HG03575 (cell line): ENCODE measurements at regions not wholly inside any gene's neighbourhood (a gene's known extent, or its start where the extent isn't known, plus 50 kb on each side); places are given as distances from the start of the nearest gene placed in this dataset.
"Not testable (repeated sequence)": the region's sequence is repeated elsewhere in the genome, so short reads cannot be mapped to it uniquely, and the experiment has no call there.

ENCODE experiments used
- ATAC-seq: cut with Tn5 transposase; IDR thresholded peaks from one replicate; pipeline ENCODE4 v1.9.1; 2021; ENCODE audit not compliant: unreplicated experiment, insufficient number of reproducible peaks, low FRiP score; ENCODE audit errors: extremely low read depth

DNA sequence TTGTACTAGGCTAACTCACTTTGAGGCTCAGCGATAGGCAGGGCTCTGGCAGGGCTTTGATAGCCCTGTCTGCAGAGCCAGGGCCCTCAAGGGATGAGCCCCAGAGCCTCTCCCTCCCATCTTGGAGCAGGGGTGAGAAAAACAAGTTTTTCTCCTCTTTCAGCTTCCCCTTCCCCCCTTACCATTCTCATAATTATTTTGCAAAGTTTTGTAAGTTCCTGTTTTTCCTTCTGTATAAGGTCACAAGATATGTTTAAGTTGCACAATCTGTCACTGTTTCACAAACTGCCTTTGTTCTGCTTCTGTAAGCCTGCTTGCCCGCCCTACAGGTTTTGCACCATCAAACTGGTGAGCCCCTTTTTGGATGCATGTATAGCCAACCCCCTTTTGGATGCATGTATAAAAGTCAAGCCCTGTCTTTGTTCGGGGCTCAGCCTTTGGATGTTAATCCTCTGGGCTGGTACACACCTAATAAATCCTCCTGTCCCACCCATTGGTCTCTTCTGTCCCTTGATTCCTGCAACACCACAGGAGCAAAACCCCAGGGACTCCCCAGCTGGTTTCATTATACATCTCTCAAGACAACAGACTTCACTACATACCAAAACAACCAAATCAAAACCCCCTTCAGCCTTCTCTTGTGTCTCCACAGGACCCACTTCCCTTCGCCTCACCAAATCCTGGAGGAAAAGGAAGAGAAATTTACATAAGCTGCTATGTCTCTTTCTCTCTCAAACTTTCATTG, 52.5 kb upstream of the RESF1 start:
- no peak for ATAC-seq

DNA sequence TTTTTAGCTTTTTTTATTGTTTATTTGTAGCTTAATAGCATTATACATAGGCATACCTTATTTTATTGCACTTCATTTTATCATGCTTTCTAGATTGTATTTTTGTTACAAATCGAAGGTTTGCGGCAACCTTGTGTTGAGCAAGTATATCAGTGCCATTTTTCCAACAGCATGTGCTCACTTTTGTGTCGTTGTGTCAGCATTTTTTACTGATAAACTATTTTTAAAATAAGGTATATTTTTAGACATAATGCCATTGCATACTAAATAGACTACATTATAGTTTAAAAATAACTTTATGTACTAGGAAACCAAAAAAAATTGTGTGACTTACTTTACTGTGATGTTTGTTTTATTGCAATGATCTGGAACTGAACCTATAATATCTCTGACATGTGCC, 56.2 kb upstream of the RESF1 start:
- no peak for ATAC-seq

DNA sequence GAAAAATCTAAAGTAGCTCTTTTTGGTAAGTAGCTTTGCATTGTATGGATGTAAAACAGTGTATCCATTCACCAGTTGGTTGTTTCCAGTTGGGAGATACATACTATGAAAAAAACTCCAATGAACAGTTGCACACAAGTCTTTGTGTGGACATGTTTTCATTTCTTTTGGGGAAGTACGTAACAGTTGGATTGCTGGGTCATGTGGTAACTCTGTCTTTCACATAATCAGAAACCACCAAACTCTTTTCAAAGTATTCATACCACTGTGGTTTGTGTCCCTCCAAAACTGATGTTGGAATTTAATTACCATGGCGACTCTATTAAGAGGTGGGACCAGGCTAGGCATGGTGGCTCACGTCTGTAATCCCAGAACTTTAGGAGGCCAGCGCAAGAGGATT, 58.9 kb upstream of the RESF1 start:
- no peak for ATAC-seq

DNA sequence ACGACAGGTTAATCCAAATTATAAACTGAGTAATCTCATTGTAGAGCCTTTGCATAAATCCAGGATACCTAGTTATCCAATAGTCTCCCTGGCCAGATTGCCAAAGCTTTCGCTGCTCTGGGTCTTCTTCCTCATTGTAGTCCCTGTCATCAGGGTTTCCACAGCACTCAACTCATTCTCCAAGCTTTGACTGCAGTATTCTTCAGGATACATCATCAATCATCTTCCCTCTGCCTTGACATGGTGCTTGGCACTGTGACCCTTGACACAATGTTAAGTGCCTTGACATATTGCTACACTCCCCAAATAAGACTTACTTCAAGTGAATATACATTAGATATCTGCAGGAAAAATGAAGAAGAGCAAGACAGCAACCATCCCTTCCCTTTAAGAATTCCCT, 60.1 kb upstream of the RESF1 start:
- no peak for ATAC-seq

DNA sequence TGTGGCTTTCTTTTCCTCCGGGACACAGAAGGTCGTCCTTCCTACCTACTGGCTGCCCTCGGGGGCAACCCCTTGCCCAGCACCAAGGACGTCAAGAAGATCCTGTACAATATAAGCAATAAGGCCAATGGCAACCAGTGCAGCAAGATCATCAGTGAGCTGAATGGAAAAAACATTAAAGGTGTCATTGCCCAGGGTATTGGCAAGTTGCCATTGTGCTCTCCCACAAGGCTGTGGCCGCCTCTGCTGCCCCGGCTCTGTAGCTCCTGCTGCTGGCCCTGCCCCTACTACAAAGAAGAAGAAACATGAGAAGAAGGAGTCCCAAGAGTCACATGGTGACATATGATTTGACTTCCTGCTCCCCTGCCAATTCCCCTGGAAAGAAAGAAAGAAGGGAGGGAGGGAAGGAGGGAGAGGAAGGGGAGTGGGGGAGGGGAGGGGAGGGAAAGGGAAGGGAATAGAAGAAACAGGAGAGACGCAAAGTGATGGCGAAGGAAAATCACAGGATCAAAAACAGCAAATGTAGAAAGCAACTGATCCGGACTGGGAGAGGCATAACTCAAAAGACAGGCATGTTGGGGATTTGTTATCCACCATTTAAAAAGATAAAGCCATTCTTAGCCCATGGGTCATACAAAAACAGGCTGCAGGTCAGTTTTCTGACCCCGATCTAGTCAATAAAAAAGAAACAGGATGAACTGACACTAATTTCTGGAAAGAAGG, 61.3 kb upstream of the RESF1 start:
- ATAC-seq = no peak

DNA sequence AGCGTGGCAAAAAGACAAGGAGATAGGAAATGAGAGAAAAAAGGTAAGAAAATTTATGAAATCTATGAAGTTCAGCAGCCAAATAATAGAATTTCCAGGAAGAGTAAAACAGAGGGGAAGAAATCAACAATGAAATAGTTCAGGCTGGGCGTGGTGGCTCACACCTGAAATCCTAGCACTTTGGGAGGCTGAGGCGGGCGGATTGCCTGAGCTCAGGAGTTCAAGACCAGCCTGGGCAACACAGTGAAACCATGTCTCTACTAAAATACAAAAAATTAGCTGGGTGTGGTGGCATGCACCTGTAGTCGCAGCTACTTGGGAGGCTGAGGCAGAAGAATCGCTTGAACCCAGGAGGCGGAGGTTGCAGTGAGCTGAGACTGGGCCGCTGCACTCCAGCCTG, 62.1 kb upstream of the RESF1 start:
- ATAC-seq = not testable (repeated sequence)

DNA sequence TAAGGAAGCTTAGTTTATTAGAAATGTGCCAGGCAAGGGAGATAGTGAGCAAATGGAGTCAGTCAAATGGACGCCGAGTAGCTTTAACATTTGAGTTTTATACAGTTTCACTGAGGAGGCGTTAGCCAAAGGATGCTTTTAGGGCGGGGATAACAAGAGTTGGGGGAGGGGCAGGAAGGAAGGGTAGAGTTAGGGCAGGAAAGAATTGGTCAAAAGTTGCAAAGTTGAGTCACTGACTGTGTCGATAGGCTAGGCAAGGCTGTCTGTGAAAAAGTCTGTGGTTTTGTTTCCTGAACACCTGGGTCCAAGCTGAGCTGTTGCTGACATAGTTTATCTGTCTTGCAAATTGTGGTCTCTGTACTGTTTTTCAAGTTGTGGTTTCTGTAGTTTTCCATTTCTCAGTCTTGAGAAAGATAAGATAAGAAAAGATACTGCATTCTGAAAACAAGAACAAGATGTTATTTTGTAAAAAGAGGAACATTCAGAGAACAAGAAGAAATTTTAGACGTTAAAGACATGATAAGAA, 62.6 kb upstream of the RESF1 start:
- peak; percentile 98 for ATAC-seq

DNA sequence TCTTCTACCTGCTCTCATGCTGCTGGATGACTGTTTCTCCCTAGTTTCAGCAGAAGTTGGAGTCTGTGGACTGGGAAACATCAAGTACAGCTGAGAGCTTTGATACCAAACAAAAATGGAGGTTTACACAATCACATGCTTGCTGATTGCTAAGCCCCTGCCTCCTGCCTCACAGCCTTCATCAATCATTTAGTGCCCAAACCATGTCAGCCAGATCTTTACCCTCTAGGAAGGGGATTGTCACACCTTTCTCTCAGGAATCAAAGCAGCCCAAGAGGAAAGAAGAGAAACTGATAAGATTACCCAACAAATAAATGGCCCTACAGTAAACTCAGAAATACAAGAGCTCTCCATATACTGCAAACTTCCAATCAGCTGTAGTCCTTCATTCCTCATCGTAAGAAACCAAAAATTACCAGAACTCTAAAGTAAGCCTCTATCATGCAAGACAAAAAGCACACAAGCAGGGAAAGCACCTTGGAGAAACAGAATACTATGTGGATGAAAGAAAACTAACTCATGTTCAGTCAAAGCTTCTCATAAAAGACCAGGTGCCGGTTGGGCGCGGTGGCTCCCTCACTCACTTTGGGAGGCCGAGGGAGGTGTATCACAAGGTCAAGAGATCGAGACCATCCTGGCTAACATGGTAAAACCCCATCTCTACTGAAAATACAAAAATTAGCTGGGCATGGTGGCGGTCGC, 63.6 kb upstream of the RESF1 start:
- ATAC-seq = no peak

DNA sequence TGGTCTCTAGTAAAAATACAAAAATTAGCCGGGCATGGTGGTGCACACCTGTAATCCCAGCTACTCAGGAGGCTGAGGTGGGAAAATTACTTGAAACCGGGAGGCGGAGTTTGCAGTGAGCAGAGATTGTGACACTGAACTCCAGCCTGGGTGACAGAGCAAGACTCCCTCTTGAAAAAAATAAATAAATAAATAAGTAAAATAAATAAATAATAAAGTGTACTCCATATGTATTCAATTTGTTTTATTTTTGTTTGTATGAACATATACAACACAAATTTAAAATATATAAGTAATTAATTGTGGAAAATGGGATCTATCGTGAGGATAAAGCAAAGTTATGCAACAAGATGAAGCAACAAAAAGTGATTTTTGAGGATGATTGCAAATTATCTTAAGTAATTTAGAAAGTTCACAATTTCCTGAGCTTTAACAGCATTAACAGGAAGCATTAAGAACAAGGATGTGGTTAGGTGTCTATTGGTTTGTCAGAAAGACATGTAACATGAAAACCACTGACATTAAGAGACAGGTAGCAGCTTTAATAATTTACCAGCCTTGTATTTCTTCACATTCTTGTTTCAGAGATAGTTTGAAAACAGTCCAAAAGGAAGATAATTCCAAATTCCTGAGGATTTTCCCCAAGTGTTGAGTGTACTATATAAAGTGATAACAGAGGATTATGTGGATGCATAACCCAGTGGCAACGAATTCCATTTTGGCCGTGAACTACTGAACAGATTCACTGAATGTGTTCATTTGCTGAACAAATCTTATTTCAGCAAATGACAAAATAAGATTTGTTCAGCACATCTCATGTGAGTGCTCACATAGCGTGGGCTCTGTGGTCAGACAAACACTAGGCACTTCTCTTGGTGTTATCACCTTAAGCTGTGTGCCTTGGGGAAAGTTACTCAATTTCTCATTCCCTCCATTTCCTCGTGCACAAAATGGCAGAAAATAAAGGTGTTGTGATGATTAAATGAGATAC, 68.6 kb upstream of the RESF1 start:
- no peak for ATAC-seq

DNA sequence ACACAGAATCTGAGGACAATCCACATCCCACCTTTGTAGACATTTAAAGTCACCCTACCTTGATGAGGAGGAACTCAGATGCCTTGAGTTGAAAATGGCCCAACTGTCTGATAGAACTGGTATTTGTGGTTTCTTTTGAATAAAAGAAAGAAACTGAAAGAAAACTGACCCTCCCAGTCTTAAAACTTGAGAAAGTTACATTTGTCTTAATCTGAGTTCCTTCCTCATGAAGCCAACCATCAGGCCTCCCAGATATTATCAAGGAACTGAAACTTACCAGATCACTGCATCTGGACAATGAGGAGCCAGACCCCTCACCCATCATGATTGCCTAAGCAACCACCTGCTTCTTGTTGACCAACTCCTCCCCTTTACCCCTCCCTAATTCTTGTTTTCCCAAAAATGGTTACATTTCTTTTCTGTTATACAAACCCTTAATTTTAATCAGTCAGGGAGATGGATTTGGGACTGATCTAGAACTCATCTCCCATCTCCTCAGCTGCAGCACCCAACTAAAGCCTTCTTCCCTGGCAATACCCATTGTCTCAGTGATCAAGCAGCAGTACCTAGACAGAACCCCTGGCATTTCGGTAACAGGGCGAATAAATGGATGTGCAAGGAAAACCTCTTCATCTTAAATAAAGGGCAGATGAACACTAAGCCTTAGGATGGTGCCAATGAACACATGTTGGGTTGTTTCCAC, 72.0 kb upstream of the RESF1 start:
- peak; percentile 52 for ATAC-seq

DNA sequence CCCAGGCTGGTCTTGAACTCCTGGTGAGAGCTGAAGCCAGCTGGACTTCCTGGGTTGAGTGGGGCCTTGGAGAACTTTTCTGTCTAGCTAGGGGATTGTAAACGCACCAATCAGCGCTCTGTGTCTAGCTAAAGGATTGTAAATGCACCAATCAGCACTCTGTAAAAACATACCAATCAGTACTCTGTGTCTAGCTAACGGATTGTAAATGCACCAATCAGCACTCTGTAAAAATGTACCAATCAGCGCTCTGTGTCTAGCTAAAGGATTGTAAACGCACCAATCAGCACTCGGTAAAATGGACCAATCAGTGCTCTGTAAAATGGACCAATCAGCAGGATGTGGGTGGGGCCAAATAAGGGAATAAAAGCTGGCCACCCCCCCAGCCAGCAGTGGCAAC, 76.5 kb upstream of the RESF1 start:
- ATAC-seq = not testable (repeated sequence)

DNA sequence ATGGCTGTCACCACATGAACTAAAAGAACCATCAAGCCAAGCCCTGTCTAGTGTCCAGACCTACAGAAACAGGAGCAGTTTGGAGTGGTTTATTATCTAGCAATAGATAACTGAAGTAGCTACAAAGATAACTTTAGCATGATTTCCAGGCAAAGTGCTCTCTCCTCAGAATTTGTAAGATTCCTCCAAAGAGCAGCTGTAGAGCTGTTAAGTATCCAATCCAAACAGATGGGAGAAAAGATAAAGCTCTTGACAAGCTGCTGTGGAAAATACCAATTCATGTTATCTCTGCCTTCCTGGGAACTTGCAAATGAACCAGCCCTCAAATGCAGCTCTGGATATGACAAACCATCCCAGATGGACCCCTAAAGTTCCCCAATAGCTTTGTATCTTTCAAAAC, 78.9 kb upstream of the RESF1 start:
- no peak for ATAC-seq

DNA sequence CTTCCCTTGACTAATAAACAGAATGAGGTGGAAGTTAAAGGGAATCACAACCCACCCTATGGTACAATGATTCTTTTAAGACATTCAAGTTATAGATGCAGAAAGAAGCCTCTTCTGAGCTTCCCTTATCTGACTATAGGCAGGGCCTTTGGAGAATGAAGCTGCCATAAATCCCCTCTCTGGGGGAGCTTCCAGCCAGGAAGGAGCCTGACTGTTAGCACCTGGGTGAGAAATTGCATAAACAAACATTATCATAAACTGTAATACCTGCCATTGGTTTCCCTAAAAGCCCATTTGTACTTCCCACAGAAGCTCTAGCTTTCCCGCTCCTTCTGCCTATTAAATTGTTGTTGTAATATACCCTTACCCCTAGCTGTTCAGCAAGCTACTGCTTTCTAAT, 81.3 kb upstream of the RESF1 start:
- ATAC-seq = no peak

DNA sequence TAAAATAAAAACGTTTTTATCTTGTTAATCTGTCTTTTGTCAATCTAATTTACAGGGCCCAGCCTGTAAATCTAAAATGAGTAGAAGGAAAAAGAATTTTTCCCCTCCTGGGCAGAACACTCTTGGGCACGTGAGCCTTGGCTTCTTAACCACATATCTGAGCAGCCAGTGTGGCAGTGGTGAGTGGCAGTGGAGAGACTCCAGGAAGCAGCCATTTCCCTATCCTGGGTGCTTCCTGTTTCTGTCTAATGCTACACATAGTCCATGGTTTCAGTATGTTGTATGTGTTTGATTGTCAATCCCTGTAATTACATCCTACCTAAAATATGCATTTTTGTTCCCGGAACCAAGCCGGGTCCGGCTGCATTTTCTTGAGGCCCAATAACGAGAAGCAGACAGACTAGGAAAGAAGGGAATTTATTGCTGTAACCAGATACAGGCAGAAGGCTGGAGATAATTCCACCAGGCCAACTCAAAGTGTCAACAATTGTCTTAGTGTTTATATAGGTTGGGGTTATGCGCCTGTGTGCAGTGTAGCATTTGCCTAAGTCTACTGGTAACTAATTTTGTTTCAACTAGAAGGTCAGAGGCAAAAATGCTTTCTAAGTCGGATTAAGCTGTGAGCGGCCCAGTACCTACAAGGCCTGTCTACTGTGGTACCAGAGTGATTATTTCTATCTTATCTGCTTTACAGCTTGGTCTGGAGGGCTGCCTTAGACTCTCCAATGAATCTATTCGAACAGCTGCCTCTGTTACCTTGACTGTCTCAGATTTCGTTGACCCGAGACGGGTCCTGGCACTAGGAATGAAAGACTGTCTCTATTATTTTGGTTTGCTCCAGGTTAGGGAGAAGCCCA, 82.4 kb upstream of the RESF1 start:
- ATAC-seq = no peak

DNA sequence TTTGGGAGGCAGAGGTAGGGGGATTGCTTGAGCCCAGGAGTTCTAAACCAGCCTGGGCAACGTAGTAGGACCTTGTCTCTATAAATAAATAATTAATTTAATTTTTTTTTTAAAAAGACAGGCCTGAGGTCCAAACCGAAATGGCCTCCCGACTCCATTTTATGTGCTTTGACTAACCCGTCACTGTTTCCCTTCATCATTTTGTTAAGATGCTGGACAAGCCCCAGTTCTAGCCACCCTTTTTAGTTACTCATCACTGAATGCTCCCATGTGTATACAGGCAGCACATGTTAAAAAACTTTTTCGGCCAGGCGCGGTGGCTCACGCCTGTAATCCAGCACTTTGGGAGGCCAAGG, 83.6 kb upstream of the RESF1 start:
- no peak for ATAC-seq

DNA sequence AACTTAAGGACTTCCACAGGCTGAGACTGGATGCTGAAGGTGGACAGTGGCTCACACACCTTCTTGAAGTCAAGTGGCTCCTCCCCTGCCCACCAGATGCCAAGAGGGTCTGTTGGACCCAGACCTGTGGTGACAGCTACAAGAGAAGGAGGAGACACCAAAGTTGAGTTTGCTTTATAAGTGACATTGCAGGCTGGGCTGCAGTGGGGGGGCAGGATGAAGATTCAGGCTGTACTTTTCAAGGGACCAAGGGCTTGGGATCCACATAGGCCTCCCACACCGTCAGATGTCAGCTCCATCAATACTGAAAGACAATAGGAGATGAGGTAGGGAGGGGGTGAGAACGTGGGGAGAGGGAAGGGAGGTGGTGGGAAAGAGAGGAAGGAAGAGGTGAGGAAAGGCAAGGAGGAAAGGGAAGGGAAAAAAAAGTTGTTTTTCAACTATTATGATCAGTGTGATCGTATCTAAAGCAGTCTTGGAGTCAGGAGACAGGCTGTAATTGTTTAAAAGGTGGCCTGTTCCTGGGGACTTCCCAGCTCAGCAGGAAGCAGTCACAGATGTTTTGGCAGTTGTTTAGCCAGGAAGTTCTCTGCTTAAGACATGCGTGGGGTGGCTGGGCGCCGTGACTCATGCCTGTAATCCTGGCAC, 84.1 kb upstream of the RESF1 start:
- ATAC-seq = no peak
